ENCODE measurements at regions not wholly inside any gene's neighbourhood (a gene's known extent, or its start where the extent isn't known, plus 50 kb on each side); places are given as distances from the start of the nearest gene placed in this dataset.

DNA sequence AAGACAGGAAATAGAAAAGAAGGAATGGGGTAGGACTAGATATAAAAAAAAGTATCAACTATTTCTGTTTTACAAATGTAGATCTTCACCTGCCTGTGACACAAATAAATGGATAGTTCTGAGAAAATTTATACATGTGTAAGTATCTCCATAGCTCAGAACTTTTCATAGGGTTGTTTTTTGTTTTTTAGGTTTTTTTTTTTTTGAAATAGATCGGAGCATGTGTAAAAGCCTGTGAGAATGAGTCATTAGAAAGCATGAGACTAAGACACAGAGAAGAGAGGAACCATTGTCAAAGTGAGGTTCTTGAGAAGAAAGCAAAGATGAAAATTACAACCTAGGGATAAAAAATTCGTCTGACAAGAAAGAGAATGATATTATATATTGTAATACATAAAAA, 481.6 kb downstream of the PABPC4L start:
- ATAC-seq (ENCODE audit: low read depth) = no peak
- Histone ChIP-seq H3K4me3 (ENCODE audit: severe bottlenecking) (no peak overlapping the region), H3K9me3 (ENCODE audit: severe bottlenecking) (no peaks in the 10 kb centered on the region), H3K27me3 (ENCODE audit: insufficient read depth, poor library complexity, severe bottlenecking) (no peaks in the 10 kb centered on the region), H3K4me1 (ENCODE audit: insufficient read depth, poor library complexity, severe bottlenecking) (no peaks in the 10 kb centered on the region), H3K36me3 (ENCODE audit: low read depth) (no peaks in the 10 kb centered on the region), H3K27ac (ENCODE audit: poor library complexity, severe bottlenecking) (no peak overlapping the region)
- no peak for DNase-seq (ENCODE audit: low spot score)
- TF ChIP-seq, protein P1, sequence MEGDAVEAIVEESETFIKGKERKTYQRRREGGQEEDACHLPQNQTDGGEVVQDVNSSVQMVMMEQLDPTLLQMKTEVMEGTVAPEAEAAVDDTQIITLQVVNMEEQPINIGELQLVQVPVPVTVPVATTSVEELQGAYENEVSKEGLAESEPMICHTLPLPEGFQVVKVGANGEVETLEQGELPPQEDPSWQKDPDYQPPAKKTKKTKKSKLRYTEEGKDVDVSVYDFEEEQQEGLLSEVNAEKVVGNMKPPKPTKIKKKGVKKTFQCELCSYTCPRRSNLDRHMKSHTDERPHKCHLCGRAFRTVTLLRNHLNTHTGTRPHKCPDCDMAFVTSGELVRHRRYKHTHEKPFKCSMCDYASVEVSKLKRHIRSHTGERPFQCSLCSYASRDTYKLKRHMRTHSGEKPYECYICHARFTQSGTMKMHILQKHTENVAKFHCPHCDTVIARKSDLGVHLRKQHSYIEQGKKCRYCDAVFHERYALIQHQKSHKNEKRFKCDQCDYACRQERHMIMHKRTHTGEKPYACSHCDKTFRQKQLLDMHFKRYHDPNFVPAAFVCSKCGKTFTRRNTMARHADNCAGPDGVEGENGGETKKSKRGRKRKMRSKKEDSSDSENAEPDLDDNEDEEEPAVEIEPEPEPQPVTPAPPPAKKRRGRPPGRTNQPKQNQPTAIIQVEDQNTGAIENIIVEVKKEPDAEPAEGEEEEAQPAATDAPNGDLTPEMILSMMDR (IDR thresholded peaks at IDR 0.05; ENCODE audit: poor library complexity, severe bottlenecking) = no peak

DNA sequence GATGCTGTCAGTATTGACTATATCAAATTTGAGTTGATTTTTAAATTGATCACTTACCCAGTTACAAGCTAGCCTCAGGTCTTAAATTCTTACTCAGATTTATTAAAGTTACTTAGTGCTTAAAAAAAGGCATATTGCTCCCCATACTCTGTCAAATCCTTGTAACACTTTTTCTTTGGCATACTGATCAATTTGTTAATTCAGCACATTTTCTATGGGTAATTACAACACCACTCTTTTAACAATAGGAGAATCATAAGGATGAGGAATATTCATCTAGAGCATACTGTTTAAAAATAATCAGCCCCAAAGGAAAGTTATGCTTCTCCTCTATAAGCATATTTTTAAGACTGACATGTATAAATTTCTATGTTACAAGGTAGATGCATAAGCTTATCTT, 482.5 kb downstream of the PABPC4L start:
- Histone ChIP-seq H3K27ac (ENCODE audit: poor library complexity, severe bottlenecking) (no peak overlapping the region), H3K27me3 (ENCODE audit: insufficient read depth, poor library complexity, severe bottlenecking) (no peaks in the 10 kb centered on the region), H3K4me1 (ENCODE audit: insufficient read depth, poor library complexity, severe bottlenecking) (no peaks in the 10 kb centered on the region), H3K9me3 (ENCODE audit: severe bottlenecking) (no peaks in the 10 kb centered on the region), H3K36me3 (ENCODE audit: low read depth) (no peaks in the 10 kb centered on the region), H3K4me3 (ENCODE audit: severe bottlenecking) (no peak overlapping the region)
- no peak for ATAC-seq (ENCODE audit: low read depth)
- DNase-seq (ENCODE audit: low spot score) = no peak
- TF ChIP-seq, protein P1 (IDR thresholded peaks at IDR 0.05; ENCODE audit: poor library complexity, severe bottlenecking) = no peak

DNA sequence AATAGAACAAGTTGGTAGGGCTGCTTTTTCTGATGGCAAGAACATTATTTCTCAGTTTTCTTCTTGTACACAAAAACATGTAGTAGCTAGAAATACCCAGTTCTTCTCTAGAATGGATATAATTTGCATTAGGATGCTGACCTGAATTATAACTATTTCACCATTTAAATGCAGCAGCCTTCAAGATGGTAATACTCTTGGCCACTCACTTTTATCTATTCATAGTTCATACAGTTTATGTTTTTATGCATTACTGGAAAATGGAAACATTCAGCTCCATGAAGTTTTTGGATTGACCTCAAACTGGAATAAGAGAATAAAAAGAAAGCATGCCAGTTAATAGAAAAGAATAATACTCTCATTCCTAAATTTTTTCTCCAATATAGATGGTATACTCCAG, 487.4 kb downstream of the PABPC4L start:
- Histone ChIP-seq H3K4me1 (ENCODE audit: insufficient read depth, poor library complexity, severe bottlenecking) (no peaks in the 10 kb centered on the region), H3K27me3 (ENCODE audit: insufficient read depth, poor library complexity, severe bottlenecking) (no peaks in the 10 kb centered on the region), H3K27ac (ENCODE audit: poor library complexity, severe bottlenecking) (no peak overlapping the region), H3K36me3 (ENCODE audit: low read depth) (no peaks in the 10 kb centered on the region), H3K9me3 (ENCODE audit: severe bottlenecking) (no peaks in the 10 kb centered on the region), H3K4me3 (ENCODE audit: severe bottlenecking) (no peak overlapping the region)
- no peak for DNase-seq (ENCODE audit: low spot score)
- no peak for ATAC-seq (ENCODE audit: low read depth)
- TF ChIP-seq, protein P1 (IDR thresholded peaks at IDR 0.05; ENCODE audit: poor library complexity, severe bottlenecking) = no peak

DNA sequence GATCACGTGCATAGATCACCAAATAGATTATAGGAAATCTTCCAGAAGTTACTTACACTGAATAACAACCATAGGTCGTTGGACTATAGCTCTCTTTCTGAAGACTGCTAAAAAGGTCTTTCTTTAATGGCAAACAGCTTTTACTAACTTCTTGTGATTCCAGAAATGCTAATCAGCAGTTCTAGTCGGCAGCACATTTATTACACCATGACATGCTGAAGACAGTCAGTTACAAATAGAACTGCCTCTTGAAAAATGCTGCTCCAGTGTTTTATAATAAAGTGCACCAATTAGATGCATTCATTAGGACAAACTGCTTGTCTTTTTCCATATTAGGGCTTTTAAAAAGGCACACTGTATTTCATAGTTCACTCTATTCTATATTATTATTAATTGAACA, 488.2 kb downstream of the PABPC4L start:
- H3K27me3 ChIP-seq (ENCODE audit: insufficient read depth, poor library complexity, severe bottlenecking) = no peaks in the 10 kb centered on the region
- TF ChIP-seq, protein P1 (IDR thresholded peaks at IDR 0.05; ENCODE audit: poor library complexity, severe bottlenecking) = no peak
- H3K4me1 ChIP-seq (ENCODE audit: insufficient read depth, poor library complexity, severe bottlenecking) = no peaks in the 10 kb centered on the region
- ATAC-seq (ENCODE audit: low read depth) (no peak), DNase-seq (ENCODE audit: low spot score) (no peak)
- no peak overlapping the region for H3K4me3 ChIP-seq (ENCODE audit: severe bottlenecking)
- no peaks in the 10 kb centered on the region for H3K9me3 ChIP-seq (ENCODE audit: severe bottlenecking)
- no peaks in the 10 kb centered on the region for H3K36me3 ChIP-seq (ENCODE audit: low read depth)
- no peak overlapping the region for H3K27ac ChIP-seq (ENCODE audit: poor library complexity, severe bottlenecking)

DNA sequence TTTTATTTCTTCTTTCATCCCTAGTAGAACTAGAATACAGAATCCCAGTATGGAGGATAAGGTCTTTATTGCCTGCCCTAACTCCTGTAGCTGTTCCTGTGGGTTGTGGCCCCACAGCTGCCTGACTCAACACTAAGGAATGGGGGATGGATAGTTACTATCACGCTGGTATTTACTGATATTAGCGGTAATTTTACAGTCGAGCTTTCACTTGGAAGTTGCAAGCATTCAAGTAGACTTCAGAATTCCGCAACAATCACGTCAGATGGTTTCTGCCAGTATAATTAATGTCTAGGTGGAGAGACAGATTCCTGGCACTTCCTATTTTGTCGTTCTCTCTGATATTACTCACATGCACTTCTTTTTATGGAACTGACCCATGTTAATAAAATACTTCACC, 489.8 kb downstream of the PABPC4L start:
- Histone ChIP-seq H3K27me3 (ENCODE audit: insufficient read depth, poor library complexity, severe bottlenecking) (no peaks in the 10 kb centered on the region), H3K36me3 (ENCODE audit: low read depth) (no peaks in the 10 kb centered on the region), H3K4me1 (ENCODE audit: insufficient read depth, poor library complexity, severe bottlenecking) (no peaks in the 10 kb centered on the region), H3K9me3 (ENCODE audit: severe bottlenecking) (no peaks in the 10 kb centered on the region), H3K27ac (ENCODE audit: poor library complexity, severe bottlenecking) (no peak overlapping the region), H3K4me3 (ENCODE audit: severe bottlenecking) (no peak overlapping the region)
- ATAC-seq (ENCODE audit: low read depth) (peak; percentile 71; the same call in 1 of the 3 replicates), DNase-seq (ENCODE audit: low spot score) (no peak)
- TF ChIP-seq, protein P1 (IDR thresholded peaks at IDR 0.05; ENCODE audit: poor library complexity, severe bottlenecking) = no peak

All from RWPE2 (cell line).